Neural cell (in vitro differentiated cells): ENCODE measurements at regions not wholly inside any gene's neighbourhood (a gene's known extent, or its start where the extent isn't known, plus 50 kb on each side); places are given as distances from the start of the nearest gene placed in this dataset.

Experiments
- H2AFZ ChIP-seq: fragments of 200-600, 300-800 bp; sonication (generic), shearing (Covaris generic); 2 replicates; pipeline ENCODE4 v1.6.0; 2014; ENCODE audit warnings: low read depth, mild to moderate bottlenecking, antibody characterized with exemption, low read length, moderate library complexity
- H3F3A ChIP-seq: fragments of 200-600 bp; shearing (Covaris generic); 2 replicates; pipeline ENCODE4 v1.6.1; 2016; ENCODE audit warnings: mild to moderate bottlenecking, moderate library complexity, mixed read lengths, antibody characterized with exemption, low read length; ENCODE audit not compliant: insufficient read depth, poor library complexity, severe bottlenecking
- H3K27ac ChIP-seq: fragments of 200-600, 300-800 bp; sonication (generic), shearing (Covaris generic); 2 replicates; pipeline ENCODE4 v1.5.1; 2014; ENCODE audit warnings: mild to moderate bottlenecking, low read length, moderate library complexity
- H3K27me3 ChIP-seq: fragments of 300-800, 200-600 bp; sonication (generic), shearing (Covaris generic); 2 replicates; pipeline ENCODE4 v1.6.0; 2014; ENCODE audit warnings: mild to moderate bottlenecking, low read depth, low read length, moderate library complexity; ENCODE audit not compliant: insufficient read depth
- H3K36me3 ChIP-seq: fragments of 300-800, 200-600 bp; sonication (generic), shearing (Covaris generic); 2 replicates; pipeline ENCODE4 v1.5.1; 2014; ENCODE audit warnings: mild to moderate bottlenecking, antibody characterized with exemption, low read length, moderate library complexity; ENCODE audit not compliant: insufficient read depth
- H3K4me2 ChIP-seq: fragments of 300-800, 200-600 bp; sonication (generic), shearing (Covaris generic); 2 replicates; pipeline ENCODE4 v1.6.0; 2014; ENCODE audit warnings: mild to moderate bottlenecking, low read length
- H3K4me3 ChIP-seq: fragments of 300-800, 200-600 bp; sonication (generic), shearing (Covaris generic); 2 replicates; pipeline ENCODE4 v1.5.1; 2014; ENCODE audit warnings: mild to moderate bottlenecking, low read length, moderate library complexity
- H3K79me2 ChIP-seq: fragments of 200-600 bp; shearing (Covaris generic); replicated peaks from 2 replicates; pipeline ENCODE4 v1.6.0; 2014; ENCODE audit warnings: mild to moderate bottlenecking, low read length, moderate library complexity; ENCODE audit not compliant: insufficient read depth
- H3K9ac ChIP-seq: fragments of 300-800, 200-600 bp; sonication (generic), shearing (Covaris generic); 2 replicates; pipeline ENCODE4 v1.6.1; 2016; ENCODE audit warnings: mild to moderate bottlenecking, low read length, mixed read lengths
- H3K9me2 ChIP-seq: fragments of 200-600 bp; shearing (Covaris generic); 2 replicates; pipeline ENCODE4 v1.6.1; 2016; ENCODE audit warnings: mild to moderate bottlenecking, low read length, mixed read lengths; ENCODE audit not compliant: insufficient read depth
- H3K9me3 ChIP-seq: fragments of 200-600, 300-800 bp; sonication (generic), shearing (Covaris generic); 2 replicates; pipeline ENCODE4 v1.6.1; 2016; ENCODE audit warnings: mild to moderate bottlenecking, mixed run types, low read length, moderate library complexity, mixed read lengths
- H4K20me1 ChIP-seq: fragments of 200-600 bp; shearing (Covaris generic); 2 replicates; pipeline ENCODE4 v1.6.1; 2016; ENCODE audit warnings: mild to moderate bottlenecking, mixed run types; ENCODE audit not compliant: insufficient read depth
- EP300 ChIP-seq: fragments of 450-650 bp; conservative IDR thresholded peaks from 2 replicates; pipeline ENCODE4 v1.6.1; 2014; ENCODE audit warnings: antibody characterized with exemption, mild to moderate bottlenecking, moderate library complexity; ENCODE audit not compliant: poor library complexity, severe bottlenecking
- EZH2 ChIP-seq: fragments of 200-600, 300-800 bp; shearing (Covaris generic), sonication (generic); IDR thresholded peaks from 2 replicates; pipeline ENCODE4 v1.6.1; 2014; ENCODE audit warnings: antibody characterized with exemption, low read length, borderline replicate concordance, mild to moderate bottlenecking; ENCODE audit not compliant: insufficient read depth, poor library complexity, severe bottlenecking
- MXI1 ChIP-seq: fragments of 450-650 bp; conservative IDR thresholded peaks from 2 replicates; pipeline ENCODE4 v1.6.1; 2014; ENCODE audit warnings: antibody characterized with exemption, mild to moderate bottlenecking; ENCODE audit not compliant: poor library complexity, severe bottlenecking
- POLR2AphosphoS5 ChIP-seq: IDR thresholded peaks from 2 replicates; pipeline ENCODE4 v1.6.1; 2012
- RAD21 ChIP-seq: fragments of 450-650 bp; conservative IDR thresholded peaks from 2 replicates; pipeline ENCODE4 v1.6.1; 2014; ENCODE audit warnings: antibody characterized with exemption, mild to moderate bottlenecking, moderate library complexity
- REST ChIP-seq: IDR thresholded peaks from 2 replicates; pipeline ENCODE4 v1.6.1; 2012; ENCODE audit warnings: borderline replicate concordance
- SMC3 ChIP-seq: fragments of 450-650 bp; conservative IDR thresholded peaks from 2 replicates; pipeline ENCODE4 v1.6.1; 2014; ENCODE audit warnings: antibody characterized with exemption, mild to moderate bottlenecking, moderate library complexity; ENCODE audit not compliant: poor library complexity
- TAF1 ChIP-seq: IDR thresholded peaks from 2 replicates; pipeline ENCODE4 v1.6.1; 2012; ENCODE audit warnings: low read depth
- TF ChIP-seq, protein P1 (sequence below): fragments of 450-650 bp; IDR thresholded peaks from 2 replicates; pipeline ENCODE4 v1.5.1; 2014; ENCODE audit warnings: antibody characterized with exemption, mild to moderate bottlenecking, moderate library complexity; ENCODE audit not compliant: poor library complexity, severe bottlenecking

DNA sequence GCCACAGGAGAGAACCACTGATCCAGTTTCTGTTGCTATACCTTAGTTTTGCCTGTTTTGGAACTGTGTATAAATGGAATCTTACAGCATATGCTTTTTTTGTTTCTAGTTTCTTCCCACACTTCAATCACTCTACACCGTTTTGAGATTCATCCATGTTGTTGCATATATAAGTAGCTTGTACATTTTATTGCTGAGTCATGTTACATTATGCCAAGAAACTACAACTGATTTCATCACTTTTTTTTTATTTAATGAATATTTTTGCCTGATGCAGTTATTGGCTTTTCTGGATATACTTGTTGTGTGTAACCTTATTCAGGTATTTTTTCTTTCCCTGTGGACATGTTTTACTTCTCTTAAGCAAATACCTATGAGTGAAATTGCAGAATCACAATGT is 1135.9 kb downstream of the RAPGEF2 start:
- Histone ChIP-seq H3K27me3 (no peaks in the 10 kb centered on the region), H3K79me2 (no peaks in the 10 kb centered on the region), H2AFZ (no peak overlapping the region), H3K9ac (no peak overlapping the region), H3K9me2 (no peaks in the 10 kb centered on the region), H3K4me2 (no peak overlapping the region), H3K27ac (no peak overlapping the region), H3K4me3 (no peak overlapping the region), H3F3A (no peaks in the 10 kb centered on the region), H3K36me3 (no peaks in the 10 kb centered on the region), H3K9me3 (no peaks in the 10 kb centered on the region), H4K20me1 (no peaks in the 10 kb centered on the region)
- TF ChIP-seq, protein P1, sequence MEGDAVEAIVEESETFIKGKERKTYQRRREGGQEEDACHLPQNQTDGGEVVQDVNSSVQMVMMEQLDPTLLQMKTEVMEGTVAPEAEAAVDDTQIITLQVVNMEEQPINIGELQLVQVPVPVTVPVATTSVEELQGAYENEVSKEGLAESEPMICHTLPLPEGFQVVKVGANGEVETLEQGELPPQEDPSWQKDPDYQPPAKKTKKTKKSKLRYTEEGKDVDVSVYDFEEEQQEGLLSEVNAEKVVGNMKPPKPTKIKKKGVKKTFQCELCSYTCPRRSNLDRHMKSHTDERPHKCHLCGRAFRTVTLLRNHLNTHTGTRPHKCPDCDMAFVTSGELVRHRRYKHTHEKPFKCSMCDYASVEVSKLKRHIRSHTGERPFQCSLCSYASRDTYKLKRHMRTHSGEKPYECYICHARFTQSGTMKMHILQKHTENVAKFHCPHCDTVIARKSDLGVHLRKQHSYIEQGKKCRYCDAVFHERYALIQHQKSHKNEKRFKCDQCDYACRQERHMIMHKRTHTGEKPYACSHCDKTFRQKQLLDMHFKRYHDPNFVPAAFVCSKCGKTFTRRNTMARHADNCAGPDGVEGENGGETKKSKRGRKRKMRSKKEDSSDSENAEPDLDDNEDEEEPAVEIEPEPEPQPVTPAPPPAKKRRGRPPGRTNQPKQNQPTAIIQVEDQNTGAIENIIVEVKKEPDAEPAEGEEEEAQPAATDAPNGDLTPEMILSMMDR: no peak
- TF ChIP-seq SMC3 (no peak), RAD21 (no peak), REST (no peak), TAF1 (no peak), MXI1 (no peak), EZH2 (no peak), EP300 (no peak), POLR2AphosphoS5 (no peak)

DNA sequence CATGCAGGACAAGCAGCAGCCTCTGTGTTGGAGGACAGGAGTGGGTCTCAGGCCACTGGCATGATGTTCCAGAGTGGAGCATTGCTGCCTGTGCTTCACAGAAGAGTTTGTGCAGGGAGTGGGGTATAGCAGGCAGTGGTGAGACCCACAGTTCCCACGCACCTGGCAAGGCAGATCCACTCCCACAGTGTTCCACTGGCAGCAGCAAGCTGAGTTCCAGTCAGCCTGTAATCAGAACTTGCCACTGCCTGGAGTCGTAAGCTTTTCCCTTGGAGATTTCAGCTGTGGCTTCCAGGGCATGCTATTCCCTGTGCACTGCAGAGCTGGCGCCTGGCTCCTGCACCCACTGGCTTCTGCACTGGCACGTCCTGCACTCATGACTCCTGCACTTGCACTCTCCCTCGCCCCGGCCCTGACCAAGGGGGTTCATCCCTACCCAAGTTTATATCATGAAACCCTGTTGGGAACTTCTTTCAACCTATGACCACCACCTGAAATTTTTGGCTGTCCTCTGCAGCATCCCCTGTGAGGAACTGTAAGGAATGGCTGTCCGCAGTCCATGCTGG is 1144.3 kb downstream of the RAPGEF2 start:
- Histone ChIP-seq H3K27ac (no peak overlapping the region), H4K20me1 (no peaks in the 10 kb centered on the region), H3K9ac (no peak overlapping the region), H3K27me3 (no peaks in the 10 kb centered on the region), H3K4me3 (no peak overlapping the region), H2AFZ (no peak overlapping the region), H3K9me3 (no peaks in the 10 kb centered on the region), H3K9me2 (no peaks in the 10 kb centered on the region), H3K4me2 (no peak overlapping the region), H3F3A (no peaks in the 10 kb centered on the region), H3K36me3 (no peaks in the 10 kb centered on the region), H3K79me2 (no peaks in the 10 kb centered on the region)
- TF ChIP-seq TAF1 (no peak), REST (no peak), MXI1 (no peak), SMC3 (no peak), EP300 (no peak)
